ENCODE measurements at regions not wholly inside any gene's neighbourhood (a gene's known extent, or its start where the extent isn't known, plus 50 kb on each side); places are given as distances from the start of the nearest gene placed in this dataset.

DNA sequence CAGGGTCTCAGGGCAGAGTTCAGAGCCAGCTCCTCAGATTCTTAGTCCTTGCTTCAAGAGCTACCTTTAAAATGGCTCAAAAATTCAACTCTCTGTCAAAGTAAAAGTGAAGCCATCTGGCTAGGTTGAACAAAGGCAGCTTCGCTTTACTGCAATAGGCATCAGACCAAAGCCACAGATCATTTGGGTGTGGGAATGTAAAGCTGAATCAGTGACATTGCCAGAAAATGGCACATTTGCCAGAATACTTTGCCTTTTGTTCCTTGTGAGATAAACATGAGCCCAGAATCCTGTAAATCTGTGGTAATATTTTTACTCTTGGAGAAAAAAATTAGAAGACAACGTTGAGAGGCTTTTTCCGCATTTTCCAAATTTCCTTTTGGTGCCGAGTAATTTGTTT lies 210.5 kb downstream of the PALM2AKAP2 start:
- Histone ChIP-seq H2AFZ (ENCODE audit: low read length) (no peak overlapping the region), H4K20me1 (ENCODE audit: low read length) (no peaks in the 10 kb centered on the region), H3F3A (ENCODE audit: low read length, unreplicated experiment) (no peaks in the 10 kb centered on the region), H3K79me2 (ENCODE audit: low read length) (no peaks in the 10 kb centered on the region), H3K27ac (ENCODE audit: low read length) (no peak overlapping the region), H3K9ac (ENCODE audit: low read length) (no peak overlapping the region), H3K4me1 (ENCODE audit: insufficient read depth, low read length) (peaks cover 8% of the 10 kb centered on the region), H3K4me2 (ENCODE audit: low read length) (no peak overlapping the region), H3K36me3 (ENCODE audit: low read depth, low read length) (no peaks in the 10 kb centered on the region), H3K4me3 (ENCODE audit: low read length) (no peak overlapping the region), H3K27me3 (ENCODE audit: low read length) (no peaks in the 10 kb centered on the region), H3K9me2 (replicated peaks; ENCODE audit: low read length) (no peaks in the 10 kb centered on the region), H3K9me3 (ENCODE audit: low read length) (no peaks in the 10 kb centered on the region)
- TF ChIP-seq EZH2phosphoT487 (IDR thresholded peaks at IDR 0.05; ENCODE audit: borderline replicate concordance, low read length) (no peak), EZH2 (IDR thresholded peaks at IDR 0.05; ENCODE audit: low read length, unreplicated experiment) (no peak)
- TF ChIP-seq, protein P1, sequence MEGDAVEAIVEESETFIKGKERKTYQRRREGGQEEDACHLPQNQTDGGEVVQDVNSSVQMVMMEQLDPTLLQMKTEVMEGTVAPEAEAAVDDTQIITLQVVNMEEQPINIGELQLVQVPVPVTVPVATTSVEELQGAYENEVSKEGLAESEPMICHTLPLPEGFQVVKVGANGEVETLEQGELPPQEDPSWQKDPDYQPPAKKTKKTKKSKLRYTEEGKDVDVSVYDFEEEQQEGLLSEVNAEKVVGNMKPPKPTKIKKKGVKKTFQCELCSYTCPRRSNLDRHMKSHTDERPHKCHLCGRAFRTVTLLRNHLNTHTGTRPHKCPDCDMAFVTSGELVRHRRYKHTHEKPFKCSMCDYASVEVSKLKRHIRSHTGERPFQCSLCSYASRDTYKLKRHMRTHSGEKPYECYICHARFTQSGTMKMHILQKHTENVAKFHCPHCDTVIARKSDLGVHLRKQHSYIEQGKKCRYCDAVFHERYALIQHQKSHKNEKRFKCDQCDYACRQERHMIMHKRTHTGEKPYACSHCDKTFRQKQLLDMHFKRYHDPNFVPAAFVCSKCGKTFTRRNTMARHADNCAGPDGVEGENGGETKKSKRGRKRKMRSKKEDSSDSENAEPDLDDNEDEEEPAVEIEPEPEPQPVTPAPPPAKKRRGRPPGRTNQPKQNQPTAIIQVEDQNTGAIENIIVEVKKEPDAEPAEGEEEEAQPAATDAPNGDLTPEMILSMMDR (conservative IDR thresholded peaks at IDR 0.05; ENCODE audit: low read depth, low read length): no peak
- POLR2A ChIA-PET (ENCODE audit: unreplicated experiment): interaction anchor here (0.7 kb wide), 1 partner anchor 26 kb away, joined by 3 read pairs; no protein-coding TSS in a partner anchor
- no TSS peak for BruUV-seq (replicated peaks)
- CTCF ChIA-PET: no interaction called here
- no peak for DNase-seq
- intact Hi-C loops (cut with micrococcal nuclease): no loop called here
- no peak for ATAC-seq

DNA sequence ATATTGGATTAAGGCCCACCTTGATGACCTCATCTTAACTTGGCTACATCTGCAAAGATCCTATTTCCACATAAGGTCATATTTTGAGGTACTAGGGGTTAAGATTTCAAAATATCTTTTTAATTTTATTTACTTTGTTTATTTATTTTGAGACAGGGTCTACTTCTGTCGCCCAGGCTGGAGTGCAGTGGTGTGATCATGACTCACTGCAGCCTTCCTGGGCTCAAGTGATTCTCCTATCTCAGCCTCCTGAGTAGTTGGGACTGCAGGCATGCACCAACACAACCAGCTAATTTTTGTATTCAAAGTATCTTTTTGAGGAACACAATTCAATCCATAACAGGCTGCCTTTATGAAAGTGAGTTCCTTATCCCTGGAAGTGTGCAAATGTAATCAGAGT lies 212.3 kb downstream of the PALM2AKAP2 start:
- CTCF ChIA-PET: no interaction called here
- Histone ChIP-seq H3K9me2 (replicated peaks; ENCODE audit: low read length) (no peaks in the 10 kb centered on the region), H3K27ac (ENCODE audit: low read length) (no peak overlapping the region), H3K4me2 (ENCODE audit: low read length) (no peak overlapping the region), H2AFZ (ENCODE audit: low read length) (no peak overlapping the region), H3K4me1 (ENCODE audit: insufficient read depth, low read length) (no peaks in the 10 kb centered on the region), H3K27me3 (ENCODE audit: low read length) (no peaks in the 10 kb centered on the region), H3K9ac (ENCODE audit: low read length) (no peak overlapping the region), H3K79me2 (ENCODE audit: low read length) (no peaks in the 10 kb centered on the region), H3K36me3 (ENCODE audit: low read depth, low read length) (no peaks in the 10 kb centered on the region), H3K9me3 (ENCODE audit: low read length) (no peaks in the 10 kb centered on the region), H3K4me3 (ENCODE audit: low read length) (no peak overlapping the region), H3F3A (ENCODE audit: low read length, unreplicated experiment) (no peaks in the 10 kb centered on the region), H4K20me1 (ENCODE audit: low read length) (no peaks in the 10 kb centered on the region)
- TF ChIP-seq, protein P1 (conservative IDR thresholded peaks at IDR 0.05; ENCODE audit: low read depth, low read length): no peak
- TF ChIP-seq EZH2phosphoT487 (IDR thresholded peaks at IDR 0.05; ENCODE audit: borderline replicate concordance, low read length) (no peak), EZH2 (IDR thresholded peaks at IDR 0.05; ENCODE audit: low read length, unreplicated experiment) (no peak)
- DNase-seq: no peak
- BruUV-seq (replicated peaks): no TSS peak
- POLR2A ChIA-PET (ENCODE audit: unreplicated experiment): no interaction called here
- no peak for ATAC-seq
- intact Hi-C loops (cut with micrococcal nuclease): no loop called here

DNA sequence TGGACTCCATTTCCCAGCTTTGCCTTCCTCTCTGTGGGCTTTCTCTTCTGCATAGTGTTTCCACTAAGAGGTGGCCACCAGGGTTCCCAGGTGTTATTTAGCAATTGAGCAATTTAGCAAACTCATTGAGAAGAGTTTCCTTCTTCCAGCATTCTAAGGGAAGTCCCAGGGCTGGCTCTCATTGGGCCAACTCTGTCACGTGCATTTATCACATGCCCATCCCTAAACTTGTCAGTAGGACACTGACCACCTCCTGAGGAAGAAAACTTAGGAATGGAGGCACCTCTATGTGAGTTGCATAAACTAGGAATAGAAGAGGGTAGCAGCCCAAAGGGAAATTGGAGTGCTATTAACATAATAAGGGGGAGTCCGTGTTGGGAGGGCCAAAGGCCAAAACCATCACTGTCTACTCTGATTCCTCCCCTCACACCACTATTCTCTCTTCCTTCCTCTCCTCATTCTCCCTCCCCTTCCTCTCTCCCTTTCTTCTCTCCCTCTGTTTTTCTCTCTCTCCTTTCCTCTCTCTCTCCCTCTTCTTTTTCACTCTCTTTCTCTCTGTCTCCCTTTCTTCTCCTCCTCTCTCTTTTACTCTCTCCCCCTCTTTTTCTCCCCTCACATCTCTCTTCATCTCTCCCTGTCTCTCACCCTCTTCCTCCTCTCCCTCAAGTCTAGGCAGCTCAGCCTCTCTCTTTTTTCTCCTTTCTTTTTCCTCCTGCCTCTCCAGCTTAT lies 213.4 kb downstream of the PALM2AKAP2 start:
- ChIA-PET CTCF (no interaction called here), POLR2A (ENCODE audit: unreplicated experiment) (no interaction called here)
- no peaks in the 10 kb centered on the region for H3K36me3 ChIP-seq (ENCODE audit: low read depth, low read length)
- TF ChIP-seq, protein P1 (conservative IDR thresholded peaks at IDR 0.05; ENCODE audit: low read depth, low read length): no peak
- TF ChIP-seq EZH2phosphoT487 (IDR thresholded peaks at IDR 0.05; ENCODE audit: borderline replicate concordance, low read length) (no peak), EZH2 (IDR thresholded peaks at IDR 0.05; ENCODE audit: low read length, unreplicated experiment) (no peak)
- no peak overlapping the region for H3K27ac ChIP-seq (ENCODE audit: low read length)
- H3F3A ChIP-seq (ENCODE audit: low read length, unreplicated experiment): no peaks in the 10 kb centered on the region
- no peaks in the 10 kb centered on the region for H3K9me3 ChIP-seq (ENCODE audit: low read length)
- H3K9me2 ChIP-seq (replicated peaks; ENCODE audit: low read length): no peaks in the 10 kb centered on the region
- no peak overlapping the region for H2AFZ ChIP-seq (ENCODE audit: low read length)
- H3K4me2 ChIP-seq (ENCODE audit: low read length): no peak overlapping the region
- no peak overlapping the region for H3K4me3 ChIP-seq (ENCODE audit: low read length)
- intact Hi-C loops (cut with micrococcal nuclease): no loop called here
- no peak overlapping the region for H3K9ac ChIP-seq (ENCODE audit: low read length)
- no TSS peak for BruUV-seq (replicated peaks)
- no peak for ATAC-seq
- no peaks in the 10 kb centered on the region for H3K4me1 ChIP-seq (ENCODE audit: insufficient read depth, low read length)
- H3K27me3 ChIP-seq (ENCODE audit: low read length): no peaks in the 10 kb centered on the region
- no peak for DNase-seq
- H4K20me1 ChIP-seq (ENCODE audit: low read length): no peaks in the 10 kb centered on the region
- no peaks in the 10 kb centered on the region for H3K79me2 ChIP-seq (ENCODE audit: low read length)

All from PC-3 (cell line).